NCI-H187 treated with DMSO at 0.1 percent for 48 hours (cell line): ENCODE measurements at regions not wholly inside any gene's neighbourhood (a gene's known extent, or its start where the extent isn't known, plus 50 kb on each side); places are given as distances from the start of the nearest gene placed in this dataset.
"Not testable (repeated sequence)": the region's sequence is repeated elsewhere in the genome, so short reads cannot be mapped to it uniquely, and the experiment has no call there.

Experiments
- DNase-seq: peaks from one replicate; lab custom pipeline; 2025; lab: John Stamatoyannopoulos, UW

- no peak for DNase-seq
Observed at GRCh38 chr14:89697281-89698060, 257.1 kb downstream of the EFCAB11 start.

GRCh38 chr14:89695846-89696245, 258.7 kb downstream of the EFCAB11 start:
- DNase-seq: no peak

- DNase-seq: no peak
Observed at GRCh38 chr14:89690139-89690538, 264.4 kb downstream of the EFCAB11 start.

GRCh38 chr14:89689711-89690110, 264.8 kb downstream of the EFCAB11 start:
- not testable (repeated sequence) for DNase-seq

- no peak for DNase-seq
Observed at GRCh38 chr14:89688507-89689211, 265.9 kb downstream of the EFCAB11 start.

GRCh38 chr14:89687129-89687528, 267.4 kb downstream of the EFCAB11 start:
- DNase-seq: not testable (repeated sequence)

GRCh38 chr14:89684139-89684538, 267.1 kb upstream of the FOXN3 start:
- DNase-seq: no peak

- no peak for DNase-seq
Observed at GRCh38 chr14:89681086-89682018, 264.3 kb upstream of the FOXN3 start.

- no peak for DNase-seq
Observed at GRCh38 chr14:89680156-89680555, 263.1 kb upstream of the FOXN3 start.

- no peak for DNase-seq
Observed at GRCh38 chr14:89678768-89679167, 261.7 kb upstream of the FOXN3 start.

- no peak for DNase-seq
Observed at GRCh38 chr14:89675590-89675989, 258.6 kb upstream of the FOXN3 start.

- DNase-seq: no peak
Observed at GRCh38 chr14:89674936-89675335, 257.9 kb upstream of the FOXN3 start.

GRCh38 chr14:89674240-89674639, 257.2 kb upstream of the FOXN3 start:
- no peak for DNase-seq

GRCh38 chr14:89673512-89674225, 256.6 kb upstream of the FOXN3 start:
- DNase-seq: no peak

GRCh38 chr14:89672636-89673511, 255.8 kb upstream of the FOXN3 start:
- DNase-seq: no peak

- no peak for DNase-seq
Observed at GRCh38 chr14:89669193-89669592, 252.2 kb upstream of the FOXN3 start.

GRCh38 chr14:89667983-89668382, 250.9 kb upstream of the FOXN3 start:
- no peak for DNase-seq

GRCh38 chr14:89665300-89666081, 248.5 kb upstream of the FOXN3 start:
- not testable (repeated sequence) for DNase-seq

GRCh38 chr14:89661392-89661791, 244.4 kb upstream of the FOXN3 start:
- no peak for DNase-seq
